AG09309 (cell line): ENCODE measurements at regions not wholly inside any gene's neighbourhood (a gene's known extent, or its start where the extent isn't known, plus 50 kb on each side); places are given as distances from the start of the nearest gene placed in this dataset.
"Not testable (repeated sequence)": the region's sequence is repeated elsewhere in the genome, so short reads cannot be mapped to it uniquely, and the experiment has no call there.

Experiments
- DNase-seq: peaks from one replicate; pipeline ENCODE4 v3.0.0-alpha.2; 2010; ENCODE audit warnings: low read depth
- H3K4me3 ChIP-seq: 2 replicates; pipeline ENCODE4 v1.5.1; 2011; ENCODE audit warnings: mild to moderate bottlenecking, low read depth, low read length, moderate library complexity; ENCODE audit not compliant: control insufficient read depth
- TF ChIP-seq, protein P1 (sequence below): IDR thresholded peaks from 2 replicates; pipeline ENCODE4 v1.5.1; 2011; ENCODE audit warnings: mild to moderate bottlenecking, low read depth, low read length, inconsistent platforms; ENCODE audit not compliant: insufficient read depth, control insufficient read depth; ENCODE audit errors: missing control alignments

DNA sequence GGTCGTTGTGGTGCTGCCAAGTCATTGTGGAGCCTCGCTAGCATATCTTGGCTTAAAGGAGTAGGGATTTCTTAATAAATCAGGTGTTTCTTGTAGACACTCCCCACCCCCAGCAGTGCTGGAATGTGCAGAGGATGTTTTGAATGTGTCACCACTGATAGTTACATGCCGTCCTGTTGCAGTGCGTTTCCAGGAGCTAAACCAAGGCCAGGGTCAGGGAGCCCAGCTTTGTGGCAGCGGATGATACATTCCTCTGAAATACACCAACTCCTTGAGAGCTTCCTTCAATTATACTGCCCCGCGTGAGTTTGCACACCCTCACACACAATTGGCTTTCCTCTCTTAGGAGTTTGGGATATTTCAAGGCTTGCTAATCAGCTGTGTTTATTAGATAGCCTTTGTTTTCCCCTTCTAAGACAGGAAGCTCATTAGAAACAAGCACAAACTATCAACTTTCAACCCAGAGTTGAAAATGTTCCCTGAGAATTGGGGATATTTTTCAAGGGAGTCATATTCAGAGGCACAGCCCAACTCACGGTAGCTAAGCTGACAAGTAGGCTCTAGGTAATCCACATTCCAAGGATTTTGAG, 154.9 kb downstream of the C12orf75 start:
- no peak for DNase-seq
- TF ChIP-seq, protein P1, sequence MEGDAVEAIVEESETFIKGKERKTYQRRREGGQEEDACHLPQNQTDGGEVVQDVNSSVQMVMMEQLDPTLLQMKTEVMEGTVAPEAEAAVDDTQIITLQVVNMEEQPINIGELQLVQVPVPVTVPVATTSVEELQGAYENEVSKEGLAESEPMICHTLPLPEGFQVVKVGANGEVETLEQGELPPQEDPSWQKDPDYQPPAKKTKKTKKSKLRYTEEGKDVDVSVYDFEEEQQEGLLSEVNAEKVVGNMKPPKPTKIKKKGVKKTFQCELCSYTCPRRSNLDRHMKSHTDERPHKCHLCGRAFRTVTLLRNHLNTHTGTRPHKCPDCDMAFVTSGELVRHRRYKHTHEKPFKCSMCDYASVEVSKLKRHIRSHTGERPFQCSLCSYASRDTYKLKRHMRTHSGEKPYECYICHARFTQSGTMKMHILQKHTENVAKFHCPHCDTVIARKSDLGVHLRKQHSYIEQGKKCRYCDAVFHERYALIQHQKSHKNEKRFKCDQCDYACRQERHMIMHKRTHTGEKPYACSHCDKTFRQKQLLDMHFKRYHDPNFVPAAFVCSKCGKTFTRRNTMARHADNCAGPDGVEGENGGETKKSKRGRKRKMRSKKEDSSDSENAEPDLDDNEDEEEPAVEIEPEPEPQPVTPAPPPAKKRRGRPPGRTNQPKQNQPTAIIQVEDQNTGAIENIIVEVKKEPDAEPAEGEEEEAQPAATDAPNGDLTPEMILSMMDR, result no peak

DNA sequence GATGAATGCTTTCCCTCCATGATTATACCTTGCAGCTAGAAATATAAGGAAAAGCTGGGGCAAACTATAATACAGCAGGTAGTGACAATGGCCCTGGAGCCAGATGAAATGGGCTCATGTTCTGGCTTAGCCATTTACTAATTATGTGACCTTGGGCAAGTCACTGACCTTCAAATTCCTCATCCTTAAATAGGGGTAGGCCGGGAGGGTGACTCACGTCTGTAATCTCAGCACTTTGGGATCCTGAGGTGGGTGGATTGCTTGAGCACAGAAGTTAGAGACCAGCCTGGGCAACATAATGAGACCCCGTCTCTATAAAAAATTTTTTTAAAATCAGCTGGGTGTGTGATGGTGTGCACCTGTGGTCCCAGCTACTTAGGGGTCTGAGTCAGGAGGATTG, 155.4 kb downstream of the C12orf75 start:
- TF ChIP-seq, protein P1, result no peak
- no peak overlapping the region for H3K4me3 ChIP-seq
- DNase-seq, result no peak

More for the DNA sequence above, 154.9 kb downstream of the C12orf75 start:
- H3K4me3 ChIP-seq, result no peak overlapping the region

DNA sequence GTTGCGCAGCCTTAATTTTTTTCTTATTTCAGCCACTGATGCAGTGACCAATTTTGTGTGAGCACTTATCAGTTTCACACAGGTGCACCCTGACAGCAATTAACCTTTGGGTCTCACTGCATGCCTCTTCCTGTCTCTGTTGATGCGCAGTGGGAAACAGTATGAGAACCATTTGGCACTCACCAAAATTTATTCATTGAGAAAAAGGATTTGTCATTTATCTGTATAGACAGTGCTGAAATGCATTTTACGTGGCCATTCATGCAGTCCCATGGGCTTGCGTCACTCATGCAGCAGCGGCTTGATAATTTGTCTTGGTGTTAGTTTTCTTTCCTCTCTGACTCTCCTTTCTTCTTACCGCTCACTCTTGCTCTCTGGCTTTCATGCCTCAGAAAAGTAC, 157.5 kb downstream of the C12orf75 start:
- H3K4me3 ChIP-seq, result no peak overlapping the region
- DNase-seq, result no peak
- TF ChIP-seq, protein P1, result no peak

DNA sequence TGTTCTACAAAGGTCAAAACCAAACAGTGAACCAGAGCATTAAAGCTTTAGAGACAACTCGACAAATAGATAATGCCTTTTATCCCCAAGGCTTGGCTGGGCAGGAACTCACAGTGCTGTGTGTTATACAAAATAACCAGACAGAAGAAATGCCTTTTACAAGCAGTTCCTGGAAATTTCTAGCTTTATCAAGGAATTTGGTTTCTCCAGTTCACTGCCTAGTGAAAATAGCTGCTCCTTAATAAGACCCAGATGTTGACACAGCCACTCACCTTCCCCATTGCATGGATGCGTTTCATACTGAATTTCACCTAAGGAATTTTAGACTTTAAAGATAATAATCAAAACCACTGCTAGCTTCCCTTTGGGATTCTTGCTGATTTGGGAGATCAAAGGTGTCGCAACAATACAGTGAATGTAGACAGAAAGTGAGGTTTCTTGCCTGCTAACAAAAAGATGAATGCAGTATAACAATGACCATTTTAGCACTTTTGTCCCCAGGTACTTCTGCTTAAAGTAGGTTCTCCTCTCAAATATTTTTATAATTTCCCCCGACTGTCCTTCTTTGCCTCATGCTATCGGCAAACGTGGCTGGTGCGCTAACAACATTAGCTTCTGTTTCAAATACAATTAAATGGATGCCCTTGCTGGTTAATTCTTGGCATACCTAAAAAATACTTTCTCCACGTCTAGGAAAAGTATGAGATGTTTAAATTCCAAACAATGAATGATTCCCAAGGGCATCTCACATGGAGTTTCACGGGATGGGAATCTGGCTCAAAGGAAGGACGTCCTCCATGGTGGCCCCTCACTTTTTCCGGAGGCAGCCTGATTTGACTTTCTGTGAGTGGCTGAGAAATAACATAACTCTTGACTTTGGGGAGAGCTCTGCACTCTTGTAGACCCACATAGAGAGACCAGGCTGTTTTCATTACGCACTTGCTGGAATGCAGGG, 162.4 kb downstream of the C12orf75 start:
- TF ChIP-seq, protein P1, result no peak
- no peak overlapping the region for H3K4me3 ChIP-seq

DNA sequence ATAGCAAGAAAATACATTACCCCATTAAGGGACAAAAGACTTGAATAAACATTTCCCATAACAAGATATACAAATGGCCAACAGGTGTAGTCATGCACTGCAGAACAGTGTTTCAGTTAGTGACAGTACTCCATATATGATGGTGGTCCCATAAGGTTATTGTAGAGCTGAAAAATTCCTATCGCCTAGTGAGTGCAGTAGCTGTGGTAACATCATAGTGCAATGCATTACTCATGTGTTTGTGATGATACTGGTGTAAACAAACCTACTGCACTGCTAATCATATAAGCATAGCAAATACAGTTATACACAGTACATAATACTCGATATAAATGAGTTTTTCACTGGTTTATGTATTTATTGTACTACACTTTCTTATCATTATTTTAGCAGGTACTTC, 168.7 kb downstream of the C12orf75 start:
- TF ChIP-seq, protein P1, result no peak
- H3K4me3 ChIP-seq, result no peak overlapping the region
- no peak for DNase-seq

More for the DNA sequence above, 162.4 kb downstream of the C12orf75 start:
- peak; percentile 74 for DNase-seq

DNA sequence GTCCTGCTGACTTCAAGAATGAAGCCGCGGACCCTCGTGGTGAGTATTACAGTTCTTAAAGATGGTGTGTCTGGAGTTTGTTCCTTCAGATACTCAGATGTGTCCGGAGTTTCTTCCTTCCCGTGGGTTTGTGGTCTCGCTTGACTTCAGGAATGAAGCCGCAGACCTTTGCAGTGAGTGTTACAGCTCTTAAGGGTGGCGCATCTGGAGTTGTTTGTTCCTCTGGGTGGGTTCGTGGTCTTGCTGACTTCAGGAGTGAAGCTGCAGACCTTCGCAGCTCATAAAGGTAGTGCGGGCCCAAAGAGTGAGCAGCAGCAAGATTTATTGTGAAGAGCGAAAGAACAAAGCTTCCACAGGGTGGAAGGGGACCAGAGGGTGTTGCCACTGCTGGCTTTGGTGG, 170.2 kb downstream of the C12orf75 start:
- not testable (repeated sequence) for DNase-seq, H3K4me3 ChIP-seq

DNA sequence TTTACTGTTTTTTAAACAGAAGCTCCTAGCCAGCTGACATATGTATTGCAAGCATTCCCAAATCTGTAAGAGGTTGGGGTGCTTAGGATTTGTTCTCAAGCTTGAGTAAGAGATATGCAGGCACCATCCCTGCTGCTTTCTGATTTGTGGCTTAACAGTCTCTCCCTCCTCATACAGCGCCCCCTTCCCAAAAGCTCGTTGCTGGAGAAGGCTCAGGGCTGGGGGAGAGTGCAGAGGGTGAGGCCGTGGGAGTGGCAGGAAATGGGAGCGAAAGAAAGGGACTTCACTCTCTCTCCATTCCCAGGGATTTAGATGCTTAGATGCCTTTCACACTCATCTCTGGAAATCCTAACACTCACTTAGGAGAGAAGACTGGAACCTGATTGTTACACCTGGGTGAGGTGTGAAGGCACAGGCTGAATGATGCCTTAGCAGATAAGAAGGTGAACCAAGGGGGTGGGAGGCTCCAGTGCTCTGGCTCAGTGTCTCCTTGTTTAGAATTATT, 172.0 kb downstream of the C12orf75 start:
- no peak overlapping the region for H3K4me3 ChIP-seq
- DNase-seq, result no peak
- TF ChIP-seq, protein P1, result no peak
